HL-60 (cell line): ENCODE measurements at regions not wholly inside any gene's neighbourhood (a gene's known extent, or its start where the extent isn't known, plus 50 kb on each side); places are given as distances from the start of the nearest gene placed in this dataset.

Source experiments
- GABPA ChIP-seq: IDR thresholded peaks from 2 replicates; pipeline ENCODE4 v1.6.1; 2012; ENCODE audit warnings: low read depth
- POLR2AphosphoS5 ChIP-seq: IDR thresholded peaks from 2 replicates; pipeline ENCODE4 v1.6.1; 2012; ENCODE audit warnings: low read depth
- TF ChIP-seq, protein P1 (sequence below): IDR thresholded peaks from one replicate; pipeline ENCODE4 v1.5.1; 2011; ENCODE audit warnings: low read length, control low read depth, inconsistent platforms; ENCODE audit not compliant: insufficient read depth
- TF ChIP-seq, protein P2 (sequence below): IDR thresholded peaks from 2 replicates; pipeline ENCODE4 v1.6.1; 2012; ENCODE audit warnings: low read depth; ENCODE audit not compliant: insufficient replicate concordance

GRCh38 chr11:116404462-116404798 is 368.4 kb downstream of the BUD13 start:
- no peak for TF ChIP-seq POLR2AphosphoS5
- TF ChIP-seq, protein P1, sequence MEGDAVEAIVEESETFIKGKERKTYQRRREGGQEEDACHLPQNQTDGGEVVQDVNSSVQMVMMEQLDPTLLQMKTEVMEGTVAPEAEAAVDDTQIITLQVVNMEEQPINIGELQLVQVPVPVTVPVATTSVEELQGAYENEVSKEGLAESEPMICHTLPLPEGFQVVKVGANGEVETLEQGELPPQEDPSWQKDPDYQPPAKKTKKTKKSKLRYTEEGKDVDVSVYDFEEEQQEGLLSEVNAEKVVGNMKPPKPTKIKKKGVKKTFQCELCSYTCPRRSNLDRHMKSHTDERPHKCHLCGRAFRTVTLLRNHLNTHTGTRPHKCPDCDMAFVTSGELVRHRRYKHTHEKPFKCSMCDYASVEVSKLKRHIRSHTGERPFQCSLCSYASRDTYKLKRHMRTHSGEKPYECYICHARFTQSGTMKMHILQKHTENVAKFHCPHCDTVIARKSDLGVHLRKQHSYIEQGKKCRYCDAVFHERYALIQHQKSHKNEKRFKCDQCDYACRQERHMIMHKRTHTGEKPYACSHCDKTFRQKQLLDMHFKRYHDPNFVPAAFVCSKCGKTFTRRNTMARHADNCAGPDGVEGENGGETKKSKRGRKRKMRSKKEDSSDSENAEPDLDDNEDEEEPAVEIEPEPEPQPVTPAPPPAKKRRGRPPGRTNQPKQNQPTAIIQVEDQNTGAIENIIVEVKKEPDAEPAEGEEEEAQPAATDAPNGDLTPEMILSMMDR: no peak
- no peak for TF ChIP-seq GABPA
- TF ChIP-seq, protein P2, sequence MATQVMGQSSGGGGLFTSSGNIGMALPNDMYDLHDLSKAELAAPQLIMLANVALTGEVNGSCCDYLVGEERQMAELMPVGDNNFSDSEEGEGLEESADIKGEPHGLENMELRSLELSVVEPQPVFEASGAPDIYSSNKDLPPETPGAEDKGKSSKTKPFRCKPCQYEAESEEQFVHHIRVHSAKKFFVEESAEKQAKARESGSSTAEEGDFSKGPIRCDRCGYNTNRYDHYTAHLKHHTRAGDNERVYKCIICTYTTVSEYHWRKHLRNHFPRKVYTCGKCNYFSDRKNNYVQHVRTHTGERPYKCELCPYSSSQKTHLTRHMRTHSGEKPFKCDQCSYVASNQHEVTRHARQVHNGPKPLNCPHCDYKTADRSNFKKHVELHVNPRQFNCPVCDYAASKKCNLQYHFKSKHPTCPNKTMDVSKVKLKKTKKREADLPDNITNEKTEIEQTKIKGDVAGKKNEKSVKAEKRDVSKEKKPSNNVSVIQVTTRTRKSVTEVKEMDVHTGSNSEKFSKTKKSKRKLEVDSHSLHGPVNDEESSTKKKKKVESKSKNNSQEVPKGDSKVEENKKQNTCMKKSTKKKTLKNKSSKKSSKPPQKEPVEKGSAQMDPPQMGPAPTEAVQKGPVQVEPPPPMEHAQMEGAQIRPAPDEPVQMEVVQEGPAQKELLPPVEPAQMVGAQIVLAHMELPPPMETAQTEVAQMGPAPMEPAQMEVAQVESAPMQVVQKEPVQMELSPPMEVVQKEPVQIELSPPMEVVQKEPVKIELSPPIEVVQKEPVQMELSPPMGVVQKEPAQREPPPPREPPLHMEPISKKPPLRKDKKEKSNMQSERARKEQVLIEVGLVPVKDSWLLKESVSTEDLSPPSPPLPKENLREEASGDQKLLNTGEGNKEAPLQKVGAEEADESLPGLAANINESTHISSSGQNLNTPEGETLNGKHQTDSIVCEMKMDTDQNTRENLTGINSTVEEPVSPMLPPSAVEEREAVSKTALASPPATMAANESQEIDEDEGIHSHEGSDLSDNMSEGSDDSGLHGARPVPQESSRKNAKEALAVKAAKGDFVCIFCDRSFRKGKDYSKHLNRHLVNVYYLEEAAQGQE: no peak
